HepG2 (cell line): ENCODE measurements at regions not wholly inside any gene's neighbourhood (a gene's known extent, or its start where the extent isn't known, plus 50 kb on each side); places are given as distances from the start of the nearest gene placed in this dataset.

ENCODE experiments used
- ATAC-seq: fragments of 200-7000 bp; cut with Tn5 transposase; 3 replicates; pipeline ENCODE4 v1.9.1; 2020; ENCODE audit warnings: mild to moderate bottlenecking, moderate library complexity
- BruUV-seq: library from RNA; stranded (reverse); fragments of 400-500 nt; replicated peaks from 2 replicates; lab custom pipeline; 2021; lab: Mats Ljungman, UMichigan
- CTCF ChIA-PET: fragments of 300-600 bp; formaldehyde crosslinking; extraction: SDS; loops from one replicate; lab custom pipeline; 2021; ENCODE audit warnings: low total read pairs, inconsistent platforms, low intra/inter-chr PET ratio; lab: Yijun Ruan, JAX
- POLR2A ChIA-PET: fragments of 350-600 bp; sonication (Branson Sonifier 250); formaldehyde crosslinking; loops from one replicate; lab custom pipeline; 2020; ENCODE audit warnings: antibody characterized with exemption, inconsistent platforms; lab: Yijun Ruan, JAX
- DNase-seq: peaks from one replicate; pipeline ENCODE4 v3.0.0-alpha.2; 2015; ENCODE audit warnings: low spot score
- FAIRE-seq: peaks from 3 replicates; lab custom pipeline; 2011; peaks lifted over from hg19 to GRCh38; lab: Jason Lieb, UNC
- H2AFZ ChIP-seq: one replicate; pipeline ENCODE4 v1.6.1; 2011; ENCODE audit warnings: low read length, inconsistent platforms
- H3K27ac ChIP-seq: fragments of 300-600 bp; 3 replicates; pipeline ENCODE4 v1.8.0; 2011; ENCODE audit warnings: mixed run types, mild to moderate bottlenecking, mixed read lengths, low read length, inconsistent platforms; ENCODE audit not compliant: insufficient read depth; ENCODE audit errors: extremely low read length
- H3K27me3 ChIP-seq, 2 experiments: fragments of 200-600 bp in 1 of 2; 2 replicates in 1 of 2; 3 replicates in 1 of 2; pipeline versions ENCODE4 v1.6.0 to v1.8.0; 2011; ENCODE audit warnings: low read length in 2 of 2, mild to moderate bottlenecking in 2 of 2, moderate library complexity in 2 of 2, inconsistent platforms in 1 of 2; ENCODE audit not compliant: insufficient read depth in 2 of 2, control insufficient read depth in 1 of 2
- H3K36me3 ChIP-seq, 2 experiments: fragments of 200-600 bp in 1 of 2; replicated peaks in 1 of 2; 2 replicates in 1 of 2; 3 replicates in 1 of 2; pipeline versions ENCODE4 v1.5.1 to v1.8.0; 2011; ENCODE audit warnings: low read length in 2 of 2, inconsistent platforms in 1 of 2; ENCODE audit not compliant: insufficient read depth in 2 of 2, control insufficient read depth in 1 of 2
- H3K4me1 ChIP-seq: 2 replicates; pipeline ENCODE4 v1.5.1; 2012; ENCODE audit warnings: low read length, inconsistent platforms; ENCODE audit not compliant: insufficient read depth
- H3K4me2 ChIP-seq: 2 replicates; pipeline ENCODE4 v1.6.0; 2011; ENCODE audit warnings: low read depth, low read length, inconsistent platforms
- H3K4me3 ChIP-seq, 3 experiments: fragments of 200-600 bp in 1 of 3; sonication (generic), shearing (Covaris generic) in 1 of 3; replicated peaks in 1 of 3; 2 replicates each; pipeline ENCODE4 v1.5.1; 2011 to 2016; ENCODE audit warnings: low read length in 3 of 3, inconsistent platforms in 2 of 3, low read depth in 2 of 3, mild to moderate bottlenecking in 2 of 3, control low read depth in 1 of 3, mixed read lengths in 1 of 3; ENCODE audit not compliant: insufficient read depth in 1 of 3
- H3K79me2 ChIP-seq: one replicate; pipeline ENCODE4 v1.6.1; 2011; ENCODE audit warnings: low read length, inconsistent platforms; ENCODE audit not compliant: insufficient read depth
- H3K9ac ChIP-seq: 2 replicates; pipeline ENCODE4 v1.6.0; 2011; ENCODE audit warnings: mild to moderate bottlenecking, low read depth, low read length, inconsistent platforms; ENCODE audit not compliant: insufficient read depth
- H3K9me3 ChIP-seq: 2 replicates; pipeline ENCODE4 v1.5.1; 2012; ENCODE audit warnings: mild to moderate bottlenecking, low read length
- H4K20me1 ChIP-seq: 2 replicates; pipeline ENCODE4 v1.6.0; 2011; ENCODE audit warnings: inconsistent platforms, mild to moderate bottlenecking, low read length, moderate library complexity; ENCODE audit not compliant: insufficient read depth
- ATRX ChIP-seq: sonication (generic); formaldehyde crosslinking; IDR thresholded peaks from 2 replicates; pipeline ENCODE4 v1.4.0; 2020; ENCODE audit warnings: missing genetic modification reagents, borderline replicate concordance
- HNF1B ChIP-seq: sonication (generic); formaldehyde crosslinking; IDR thresholded peaks from 2 replicates; pipeline ENCODE4 v1.5.1; 2020; ENCODE audit warnings: mild to moderate bottlenecking, moderate library complexity, missing genetic modification reagents
- JUND ChIP-seq: sonication (generic); formaldehyde crosslinking; IDR thresholded peaks from 2 replicates; pipeline ENCODE4 v1.8.0; 2022; ENCODE audit warnings: mild to moderate bottlenecking, missing genetic modification reagents
- LRRFIP1 ChIP-seq: sonication (generic); formaldehyde crosslinking; conservative IDR thresholded peaks from 2 replicates; pipeline ENCODE4 v1.4.0; 2020; ENCODE audit warnings: missing genetic modification reagents
- MTA1 ChIP-seq: sonication (generic); formaldehyde crosslinking; IDR thresholded peaks from 2 replicates; pipeline ENCODE4 v1.4.0; 2020; ENCODE audit warnings: missing genetic modification reagents, mild to moderate bottlenecking, borderline replicate concordance
- NKX3-1 ChIP-seq: sonication (generic); formaldehyde crosslinking; IDR thresholded peaks from 2 replicates; pipeline ENCODE4 v1.5.0; 2020; ENCODE audit warnings: missing genetic modification reagents
- ZNF616 ChIP-seq: sonication (generic); formaldehyde crosslinking; IDR thresholded peaks from 2 replicates; pipeline ENCODE4 v1.5.0; 2020; ENCODE audit warnings: low read depth, mild to moderate bottlenecking, missing genetic modification reagents
- WGBS: methylation state at CpG from one replicate; pipeline ENCODE4 v1.1.6; 2017; ENCODE audit warnings: low lambda C conversion rate; 5-methylcytosine and 5-hydroxymethylcytosine counted together
- in situ Hi-C: cut with HindIII; loops from 2 replicates; pipeline ENCODE4 v1.10.0; 2017; ENCODE audit warnings: low pct_unique_long_range_greater_than_20kb; ENCODE audit not compliant: extremely low pct_ligation_motif_present
- intact Hi-C: fragments of 100-400 bp; cut with micrococcal nuclease; formaldehyde crosslinking; loops from one replicate; pipeline ENCODE4 v1.10.0; 2022; ENCODE audit not compliant: unreplicated experiment

GRCh38 chr10:36783400-36783799 lies 342.0 kb upstream of the ANKRD30A start (continued):
- no peak for TF ChIP-seq HNF1B

GRCh38 chr10:36781570-36781969 lies 343.8 kb upstream of the ANKRD30A start:
- Histone ChIP-seq H3K9ac (no peak overlapping the region), H3K4me2 (no peak overlapping the region), H3K9me3 (no peaks in the 10 kb centered on the region), H3K36me3 (no peaks in the 10 kb centered on the region), H3K4me3 (no peak overlapping the region), H3K27me3 (no peaks in the 10 kb centered on the region; a peak in 1 of 5 replicates), H4K20me1 (no peaks in the 10 kb centered on the region), H2AFZ (no peak overlapping the region), H3K79me2 (no peaks in the 10 kb centered on the region), H3K4me1 (no peaks in the 10 kb centered on the region), H3K27ac (no peak overlapping the region)
- no peak for DNase-seq
- ChIA-PET POLR2A (no interaction called here), CTCF (no interaction called here)
- intact Hi-C loops (no loop called here), in situ Hi-C loops (no loop called here)
- BruUV-seq = no TSS peak
- TF ChIP-seq MTA1 (CRISPR knock-in tag) (no peak), ZNF616 (CRISPR knock-in tag) (no peak), NKX3-1 (CRISPR knock-in tag) (no peak), LRRFIP1 (no peak), ATRX (CRISPR knock-in tag) (no peak), JUND (CRISPR knock-in tag) (no peak)
- no peak for ATAC-seq
- no peak for FAIRE-seq
- 20% methylated on average over 5 of the region's 5 CpGs for whole genome bisulfite sequencing
